GM12878 (cell line): ENCODE measurements at regions not wholly inside any gene's neighbourhood (a gene's known extent, or its start where the extent isn't known, plus 50 kb on each side); places are given as distances from the start of the nearest gene placed in this dataset.

Source experiments
- ATAC-seq: fragments of 200-7000 bp; cut with Tn5 transposase; 3 replicates; pipeline ENCODE4 v1.9.1; 2020; ENCODE audit warnings: mild to moderate bottlenecking, moderate library complexity
- BruUV-seq: library from RNA; stranded (reverse); fragments of 400-500 nt; replicated peaks from 2 replicates; lab custom pipeline; 2021; lab: Mats Ljungman, UMichigan
- CTCF ChIA-PET: fragments of 300-600 bp; sonication (Branson Sonifier 250); formaldehyde crosslinking; extraction: SDS; loops from one replicate; lab custom pipeline; 2021; ENCODE audit warnings: inconsistent platforms; lab: Yijun Ruan, JAX
- POLR2A ChIA-PET: fragments of 350-600 bp; formaldehyde crosslinking; extraction: SDS; loops from one replicate; lab custom pipeline; 2021; ENCODE audit warnings: inconsistent platforms; lab: Charles Lee
- RAD21 ChIA-PET: fragments of 300-600 bp; sonication (Branson Sonifier 250); formaldehyde crosslinking; loops from one replicate; lab custom pipeline; 2023; ENCODE audit warnings: antibody characterized with exemption; ENCODE audit not compliant: unreplicated experiment; lab: Charles Lee
- SMC1A ChIA-PET: fragments of 300-600 bp; sonication (Branson Sonifier 250); formaldehyde crosslinking; loops from one replicate; lab custom pipeline; 2023; ENCODE audit not compliant: unreplicated experiment, uncharacterized antibody; lab: Charles Lee
- DNase-seq: peaks from one replicate; pipeline ENCODE4 v3.0.0-alpha.2; 2011; ENCODE audit warnings: low read depth, low spot score
- FAIRE-seq: peaks from 3 replicates; lab custom pipeline; 2011; peaks lifted over from hg19 to GRCh38; lab: Jason Lieb, UNC
- H2AFZ ChIP-seq: 2 replicates; pipeline ENCODE4 v1.6.0; 2011; ENCODE audit warnings: low read depth, low read length, control low read depth; ENCODE audit not compliant: control insufficient read depth
- H3K27ac ChIP-seq: 2 replicates; pipeline ENCODE4 v1.5.1; 2011; ENCODE audit warnings: control low read depth; ENCODE audit not compliant: control insufficient read depth, insufficient read depth
- H3K27me3 ChIP-seq, 2 experiments: replicated peaks in 1 of 2; 2 replicates each; pipeline versions ENCODE4 v1.6.0 to v1.6.1; 2011; ENCODE audit warnings: low read length in 1 of 2; ENCODE audit not compliant: control insufficient read depth in 2 of 2, insufficient read depth in 2 of 2
- H3K36me3 ChIP-seq, 2 experiments: 2 replicates each; pipeline ENCODE4 v1.5.1; 2011; ENCODE audit warnings: low read length in 1 of 2; ENCODE audit not compliant: control insufficient read depth in 2 of 2, insufficient read depth in 2 of 2
- H3K4me1 ChIP-seq: 2 replicates; pipeline ENCODE4 v1.6.1; 2011; ENCODE audit warnings: mild to moderate bottlenecking, low read length, moderate library complexity, mixed read lengths; ENCODE audit not compliant: control insufficient read depth, insufficient read depth
- H3K4me2 ChIP-seq: 2 replicates; pipeline ENCODE4 v1.6.0; 2011; ENCODE audit warnings: control low read depth; ENCODE audit not compliant: control insufficient read depth, insufficient read depth
- H3K4me3 ChIP-seq: fragments of 200-600 bp; sonication (generic); 2 replicates; pipeline ENCODE4 v1.5.1; 2016
- H3K79me2 ChIP-seq: 2 replicates; pipeline ENCODE4 v1.6.0; 2011; ENCODE audit warnings: low read length; ENCODE audit not compliant: control insufficient read depth, insufficient read depth
- H3K9ac ChIP-seq: 2 replicates; pipeline ENCODE4 v1.8.0; 2011; ENCODE audit warnings: low read length, control low read depth, mixed read lengths; ENCODE audit not compliant: control insufficient read depth, insufficient read depth
- H3K9me3 ChIP-seq: replicated peaks from 3 replicates; pipeline ENCODE4 v1.5.1; 2011; ENCODE audit warnings: mild to moderate bottlenecking, low read length; ENCODE audit not compliant: control insufficient read depth, insufficient read depth
- H4K20me1 ChIP-seq: 2 replicates; pipeline ENCODE4 v1.6.0; 2011; ENCODE audit not compliant: control insufficient read depth, insufficient read depth
- CBX3 ChIP-seq: fragments of 200-600 bp; sonication (generic); IDR thresholded peaks from 2 replicates; pipeline ENCODE4 v1.6.1; 2016; ENCODE audit warnings: low read depth, borderline replicate concordance
- CBX5 ChIP-seq: sonication (generic); IDR thresholded peaks from 2 replicates; pipeline ENCODE4 v1.6.1; 2016; ENCODE audit warnings: low read depth, moderate library complexity, mild to moderate bottlenecking, inconsistent platforms
- CHD4 ChIP-seq: fragments of 200-600 bp; sonication (generic); IDR thresholded peaks from 2 replicates; pipeline ENCODE4 v1.6.1; 2016; ENCODE audit warnings: mild to moderate bottlenecking
- EGR1 ChIP-seq, 2 experiments: IDR thresholded peaks; 1 replicate in 1 of 2; 2 replicates in 1 of 2; pipeline ENCODE4 v1.6.1; 2011 to 2012; ENCODE audit warnings: low read depth in 2 of 2, low read length in 2 of 2, borderline replicate concordance in 1 of 2, mild to moderate bottlenecking in 1 of 2, moderate library complexity in 1 of 2
- ESRRA ChIP-seq: IDR thresholded peaks from 2 replicates; pipeline ENCODE4 v1.6.1; 2012; ENCODE audit warnings: mild to moderate bottlenecking, low read length, improper control_type of control experiment
- LARP7 ChIP-seq: fragments of 450-650 bp; IDR thresholded peaks from 2 replicates; pipeline ENCODE4 v1.6.1; 2017; ENCODE audit warnings: mild to moderate bottlenecking
- MTA2 ChIP-seq: fragments of 450-650 bp; IDR thresholded peaks from 2 replicates; pipeline ENCODE4 v1.6.1; 2016; ENCODE audit warnings: low read depth, mild to moderate bottlenecking, moderate library complexity
- NFIC ChIP-seq: IDR thresholded peaks from 2 replicates; pipeline ENCODE4 v1.6.1; 2012; ENCODE audit warnings: low read depth, mild to moderate bottlenecking, inconsistent platforms, low read length, moderate library complexity
- NR2F1 ChIP-seq: fragments of 450-650 bp; conservative IDR thresholded peaks from 2 replicates; pipeline ENCODE4 v1.6.1; 2017; ENCODE audit warnings: mild to moderate bottlenecking
- PKNOX1 ChIP-seq: fragments of 450-650 bp; IDR thresholded peaks from 2 replicates; pipeline ENCODE4 v1.6.1; 2016; ENCODE audit warnings: mild to moderate bottlenecking
- RUNX3 ChIP-seq: IDR thresholded peaks from 2 replicates; pipeline ENCODE4 v1.6.1; 2012; ENCODE audit warnings: low read length, inconsistent platforms
- WGBS: methylation state at CpG from one replicate; pipeline ENCODE4 v1.1.6; 2016; ENCODE audit warnings: low lambda C conversion rate; ENCODE audit not compliant: insufficient replicate concordance, insufficient coverage; ENCODE audit errors: missing lambda C conversion rate; 5-methylcytosine and 5-hydroxymethylcytosine counted together
- in situ Hi-C: fragments of 300-500 bp; cut with MboI; formaldehyde crosslinking; loops from 9 replicates; pipeline ENCODE4 v1.14.3; 2018; ENCODE audit warnings: mixed read lengths
- intact Hi-C: fragments of 100-400 bp; cut with micrococcal nuclease; formaldehyde crosslinking; loops from one replicate; pipeline ENCODE4 v1.14.2; 2022; ENCODE audit not compliant: unreplicated experiment
- TF ChIP-seq, protein P1 (sequence below): fragments of 450-650 bp; IDR thresholded peaks from 2 replicates; pipeline ENCODE4 v1.6.1; 2018; ENCODE audit warnings: mild to moderate bottlenecking, low read depth, moderate library complexity; ENCODE audit not compliant: partially characterized antibody
- TF ChIP-seq, protein P2 (sequence below): fragments of 450-650 bp; IDR thresholded peaks from 2 replicates; pipeline ENCODE4 v1.6.1; 2017; ENCODE audit warnings: mild to moderate bottlenecking, moderate library complexity

DNA sequence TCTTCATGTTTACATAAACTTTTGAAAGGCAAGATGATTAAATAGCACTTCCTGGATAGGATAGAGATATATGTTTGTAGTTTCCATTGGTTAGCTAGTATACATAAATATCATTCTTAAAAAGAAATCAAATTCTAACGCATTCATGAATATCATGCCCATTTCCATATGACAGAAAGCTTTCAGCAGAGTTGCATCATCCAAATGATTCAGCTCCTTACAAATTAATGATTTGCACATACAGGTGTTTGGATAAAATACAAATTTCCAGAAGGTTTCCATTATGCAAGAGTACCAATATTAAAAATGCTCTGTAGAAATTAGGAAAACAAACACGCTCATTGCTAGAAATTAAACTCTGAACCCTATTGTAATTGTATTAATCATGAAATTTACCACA, 264.4 kb downstream of the FOXG1 start (continued):
- no peak for TF ChIP-seq EGR1 (IDR thresholded peaks at IDR 0.05; ENCODE audit: borderline replicate concordance in 1 of 2, low read depth in 2 of 2, low read length in 2 of 2)

DNA sequence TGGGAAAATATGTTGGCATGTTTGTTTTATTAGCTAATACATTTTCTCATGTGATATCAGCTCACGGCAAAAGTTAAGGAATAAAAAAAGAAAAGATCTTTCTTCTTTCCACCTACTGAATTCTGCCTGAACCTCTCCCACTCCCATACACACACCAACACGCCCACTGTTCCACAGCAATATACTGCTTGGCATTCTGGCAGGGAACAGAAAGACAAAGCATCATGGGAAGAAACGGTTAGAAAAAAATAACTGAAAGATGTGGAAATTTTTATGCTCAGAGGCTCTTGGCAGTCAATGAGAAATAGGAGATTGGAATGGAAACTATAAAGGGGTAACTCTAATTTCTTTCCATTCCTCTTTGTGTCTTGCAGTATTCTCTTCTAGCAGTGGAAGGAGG, 268.5 kb downstream of the FOXG1 start:
- Histone ChIP-seq H2AFZ (no peak overlapping the region), H3K4me3 (no peak overlapping the region), H3K27me3 (no peaks in the 10 kb centered on the region), H3K9me3 (no peaks in the 10 kb centered on the region), H4K20me1 (no peaks in the 10 kb centered on the region), H3K9ac (no peak overlapping the region), H3K27ac (no peak overlapping the region), H3K4me2 (no peak overlapping the region), H3K79me2 (no peaks in the 10 kb centered on the region), H3K4me1 (no peaks in the 10 kb centered on the region), H3K36me3 (no peaks in the 10 kb centered on the region)
- BruUV-seq = no TSS peak
- no peak for ATAC-seq
- TF ChIP-seq MTA2 (no peak), PKNOX1 (no peak), RUNX3 (no peak), NR2F1 (no peak), NFIC (no peak), CBX5 (no peak), CBX3 (no peak), ESRRA (no peak), LARP7 (no peak), CHD4 (no peak)
- TF ChIP-seq, protein P1, sequence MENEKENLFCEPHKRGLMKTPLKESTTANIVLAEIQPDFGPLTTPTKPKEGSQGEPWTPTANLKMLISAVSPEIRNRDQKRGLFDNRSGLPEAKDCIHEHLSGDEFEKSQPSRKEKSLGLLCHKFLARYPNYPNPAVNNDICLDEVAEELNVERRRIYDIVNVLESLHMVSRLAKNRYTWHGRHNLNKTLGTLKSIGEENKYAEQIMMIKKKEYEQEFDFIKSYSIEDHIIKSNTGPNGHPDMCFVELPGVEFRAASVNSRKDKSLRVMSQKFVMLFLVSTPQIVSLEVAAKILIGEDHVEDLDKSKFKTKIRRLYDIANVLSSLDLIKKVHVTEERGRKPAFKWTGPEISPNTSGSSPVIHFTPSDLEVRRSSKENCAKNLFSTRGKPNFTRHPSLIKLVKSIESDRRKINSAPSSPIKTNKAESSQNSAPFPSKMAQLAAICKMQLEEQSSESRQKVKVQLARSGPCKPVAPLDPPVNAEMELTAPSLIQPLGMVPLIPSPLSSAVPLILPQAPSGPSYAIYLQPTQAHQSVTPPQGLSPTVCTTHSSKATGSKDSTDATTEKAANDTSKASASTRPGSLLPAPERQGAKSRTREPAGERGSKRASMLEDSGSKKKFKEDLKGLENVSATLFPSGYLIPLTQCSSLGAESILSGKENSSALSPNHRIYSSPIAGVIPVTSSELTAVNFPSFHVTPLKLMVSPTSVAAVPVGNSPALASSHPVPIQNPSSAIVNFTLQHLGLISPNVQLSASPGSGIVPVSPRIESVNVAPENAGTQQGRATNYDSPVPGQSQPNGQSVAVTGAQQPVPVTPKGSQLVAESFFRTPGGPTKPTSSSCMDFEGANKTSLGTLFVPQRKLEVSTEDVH = no peak
- TF ChIP-seq, protein P2, sequence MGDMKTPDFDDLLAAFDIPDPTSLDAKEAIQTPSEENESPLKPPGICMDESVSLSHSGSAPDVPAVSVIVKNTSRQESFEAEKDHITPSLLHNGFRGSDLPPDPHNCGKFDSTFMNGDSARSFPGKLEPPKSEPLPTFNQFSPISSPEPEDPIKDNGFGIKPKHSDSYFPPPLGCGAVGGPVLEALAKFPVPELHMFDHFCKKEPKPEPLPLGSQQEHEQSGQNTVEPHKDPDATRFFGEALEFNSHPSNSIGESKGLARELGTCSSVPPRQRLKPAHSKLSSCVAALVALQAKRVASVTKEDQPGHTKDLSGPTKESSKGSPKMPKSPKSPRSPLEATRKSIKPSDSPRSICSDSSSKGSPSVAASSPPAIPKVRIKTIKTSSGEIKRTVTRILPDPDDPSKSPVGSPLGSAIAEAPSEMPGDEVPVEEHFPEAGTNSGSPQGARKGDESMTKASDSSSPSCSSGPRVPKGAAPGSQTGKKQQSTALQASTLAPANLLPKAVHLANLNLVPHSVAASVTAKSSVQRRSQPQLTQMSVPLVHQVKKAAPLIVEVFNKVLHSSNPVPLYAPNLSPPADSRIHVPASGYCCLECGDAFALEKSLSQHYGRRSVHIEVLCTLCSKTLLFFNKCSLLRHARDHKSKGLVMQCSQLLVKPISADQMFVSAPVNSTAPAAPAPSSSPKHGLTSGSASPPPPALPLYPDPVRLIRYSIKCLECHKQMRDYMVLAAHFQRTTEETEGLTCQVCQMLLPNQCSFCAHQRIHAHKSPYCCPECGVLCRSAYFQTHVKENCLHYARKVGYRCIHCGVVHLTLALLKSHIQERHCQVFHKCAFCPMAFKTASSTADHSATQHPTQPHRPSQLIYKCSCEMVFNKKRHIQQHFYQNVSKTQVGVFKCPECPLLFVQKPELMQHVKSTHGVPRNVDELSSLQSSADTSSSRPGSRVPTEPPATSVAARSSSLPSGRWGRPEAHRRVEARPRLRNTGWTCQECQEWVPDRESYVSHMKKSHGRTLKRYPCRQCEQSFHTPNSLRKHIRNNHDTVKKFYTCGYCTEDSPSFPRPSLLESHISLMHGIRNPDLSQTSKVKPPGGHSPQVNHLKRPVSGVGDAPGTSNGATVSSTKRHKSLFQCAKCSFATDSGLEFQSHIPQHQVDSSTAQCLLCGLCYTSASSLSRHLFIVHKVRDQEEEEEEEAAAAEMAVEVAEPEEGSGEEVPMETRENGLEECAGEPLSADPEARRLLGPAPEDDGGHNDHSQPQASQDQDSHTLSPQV = no peak
- ChIA-PET RAD21 (no interaction called here), POLR2A (no interaction called here), CTCF (no interaction called here), SMC1A (no interaction called here)
- intact Hi-C loops = no loop called here
- in situ Hi-C loops = no loop called here
- 22% methylated on average over 3 of the region's 3 CpGs for WGBS
- DNase-seq = no peak
- FAIRE-seq = no peak
